CD4-positive, alpha-beta T cell treated with Interleukin-6 for 4 hours (primary cell): ENCODE measurements at regions not wholly inside any gene's neighbourhood (a gene's known extent, or its start where the extent isn't known, plus 50 kb on each side); places are given as distances from the start of the nearest gene placed in this dataset.

Experiments
- DNase-seq: peaks from one replicate; pipeline ENCODE4 v3.0.0-alpha.2; 2020; ENCODE audit warnings: mixed read lengths

GRCh38 chr9:87211669-87212068 is 264.4 kb upstream of the GAS1 start:
- no peak for DNase-seq

GRCh38 chr9:87212605-87213021 is 265.3 kb upstream of the GAS1 start:
- DNase-seq: no peak

- DNase-seq: no peak
Measured at GRCh38 chr9:87213948-87214347, 266.6 kb upstream of the GAS1 start.

- no peak for DNase-seq
Measured at GRCh38 chr9:87214991-87215390, 267.7 kb upstream of the GAS1 start.

- no peak for DNase-seq
Measured at GRCh38 chr9:87216036-87216435, 268.7 kb upstream of the GAS1 start.

- DNase-seq: no peak
Measured at GRCh38 chr9:87216897-87217455, 269.7 kb upstream of the GAS1 start.

GRCh38 chr9:87223392-87224246 is 274.0 kb upstream of the DAPK1 start:
- DNase-seq: no peak

- DNase-seq: no peak
Measured at GRCh38 chr9:87226896-87227295, 270.8 kb upstream of the DAPK1 start.

- DNase-seq: no peak
Measured at GRCh38 chr9:87227456-87227855, 270.2 kb upstream of the DAPK1 start.

- DNase-seq: no peak
Measured at GRCh38 chr9:87229108-87229507, 268.6 kb upstream of the DAPK1 start.

GRCh38 chr9:87233431-87233830 is 264.2 kb upstream of the DAPK1 start:
- no peak for DNase-seq

- DNase-seq: no peak
Measured at GRCh38 chr9:87233899-87234455, 263.7 kb upstream of the DAPK1 start.

GRCh38 chr9:87234854-87235253 is 262.8 kb upstream of the DAPK1 start:
- DNase-seq: no peak

GRCh38 chr9:87236546-87236945 is 261.1 kb upstream of the DAPK1 start:
- no peak for DNase-seq

- DNase-seq: no peak
Measured at GRCh38 chr9:87237336-87237735, 260.3 kb upstream of the DAPK1 start.

GRCh38 chr9:87238545-87238944 is 259.1 kb upstream of the DAPK1 start:
- DNase-seq: no peak

GRCh38 chr9:87239312-87239711 is 258.4 kb upstream of the DAPK1 start:
- DNase-seq: no peak

- no peak for DNase-seq
Measured at GRCh38 chr9:87243602-87244001, 254.1 kb upstream of the DAPK1 start.

- DNase-seq: no peak
Measured at GRCh38 chr9:87245271-87245670, 252.4 kb upstream of the DAPK1 start.

GRCh38 chr9:87247097-87247496 is 250.6 kb upstream of the DAPK1 start:
- DNase-seq: no peak

- no peak for DNase-seq
Measured at GRCh38 chr9:87249029-87249428, 248.6 kb upstream of the DAPK1 start.

- no peak for DNase-seq
Measured at GRCh38 chr9:87250205-87250604, 247.5 kb upstream of the DAPK1 start.

- DNase-seq: no peak
Measured at GRCh38 chr9:87255431-87256155, 242.1 kb upstream of the DAPK1 start.

GRCh38 chr9:87256973-87257372 is 240.7 kb upstream of the DAPK1 start:
- DNase-seq: no peak
